Fibroblast of mammary gland (primary cell): ENCODE measurements at regions not wholly inside any gene's neighbourhood (a gene's known extent, or its start where the extent isn't known, plus 50 kb on each side); places are given as distances from the start of the nearest gene placed in this dataset.

Source experiments
- DNase-seq: peaks from one replicate; pipeline ENCODE4 v3.0.0-alpha.2; 2010; ENCODE audit warnings: low read depth
- H3K4me3 ChIP-seq: 2 replicates; pipeline ENCODE4 v1.5.1; 2011; ENCODE audit warnings: low read depth, mild to moderate bottlenecking, low read length, moderate library complexity; ENCODE audit not compliant: control insufficient read depth
- TF ChIP-seq, protein P1 (sequence below): conservative IDR thresholded peaks from 2 replicates; pipeline ENCODE4 v1.5.1; 2011; ENCODE audit warnings: low read depth, low read length, inconsistent platforms; ENCODE audit not compliant: control insufficient read depth, insufficient read depth

DNA sequence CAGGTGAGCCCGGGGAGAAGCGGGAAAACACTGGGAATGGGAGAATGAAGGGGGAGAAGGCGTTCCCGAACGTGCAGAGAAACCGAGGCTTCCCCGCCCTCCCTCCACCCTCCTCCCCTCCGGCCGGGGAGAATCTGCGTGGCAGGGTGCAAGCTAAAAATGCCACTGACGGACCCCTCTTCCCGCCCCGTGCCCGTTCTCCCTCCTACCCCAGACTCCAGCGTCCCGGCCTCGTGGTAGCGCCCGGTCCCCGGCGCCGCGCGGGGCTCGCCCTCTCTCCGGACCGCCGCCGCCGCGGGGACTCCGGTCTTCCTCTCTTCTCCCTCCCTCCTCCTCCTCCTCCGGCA, 81.6 kb upstream of the AK4 start:
- H3K4me3 ChIP-seq: peak overlapping the region; percentile 61
- peak; percentile 7 for DNase-seq
- TF ChIP-seq, protein P1, sequence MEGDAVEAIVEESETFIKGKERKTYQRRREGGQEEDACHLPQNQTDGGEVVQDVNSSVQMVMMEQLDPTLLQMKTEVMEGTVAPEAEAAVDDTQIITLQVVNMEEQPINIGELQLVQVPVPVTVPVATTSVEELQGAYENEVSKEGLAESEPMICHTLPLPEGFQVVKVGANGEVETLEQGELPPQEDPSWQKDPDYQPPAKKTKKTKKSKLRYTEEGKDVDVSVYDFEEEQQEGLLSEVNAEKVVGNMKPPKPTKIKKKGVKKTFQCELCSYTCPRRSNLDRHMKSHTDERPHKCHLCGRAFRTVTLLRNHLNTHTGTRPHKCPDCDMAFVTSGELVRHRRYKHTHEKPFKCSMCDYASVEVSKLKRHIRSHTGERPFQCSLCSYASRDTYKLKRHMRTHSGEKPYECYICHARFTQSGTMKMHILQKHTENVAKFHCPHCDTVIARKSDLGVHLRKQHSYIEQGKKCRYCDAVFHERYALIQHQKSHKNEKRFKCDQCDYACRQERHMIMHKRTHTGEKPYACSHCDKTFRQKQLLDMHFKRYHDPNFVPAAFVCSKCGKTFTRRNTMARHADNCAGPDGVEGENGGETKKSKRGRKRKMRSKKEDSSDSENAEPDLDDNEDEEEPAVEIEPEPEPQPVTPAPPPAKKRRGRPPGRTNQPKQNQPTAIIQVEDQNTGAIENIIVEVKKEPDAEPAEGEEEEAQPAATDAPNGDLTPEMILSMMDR: no peak

DNA sequence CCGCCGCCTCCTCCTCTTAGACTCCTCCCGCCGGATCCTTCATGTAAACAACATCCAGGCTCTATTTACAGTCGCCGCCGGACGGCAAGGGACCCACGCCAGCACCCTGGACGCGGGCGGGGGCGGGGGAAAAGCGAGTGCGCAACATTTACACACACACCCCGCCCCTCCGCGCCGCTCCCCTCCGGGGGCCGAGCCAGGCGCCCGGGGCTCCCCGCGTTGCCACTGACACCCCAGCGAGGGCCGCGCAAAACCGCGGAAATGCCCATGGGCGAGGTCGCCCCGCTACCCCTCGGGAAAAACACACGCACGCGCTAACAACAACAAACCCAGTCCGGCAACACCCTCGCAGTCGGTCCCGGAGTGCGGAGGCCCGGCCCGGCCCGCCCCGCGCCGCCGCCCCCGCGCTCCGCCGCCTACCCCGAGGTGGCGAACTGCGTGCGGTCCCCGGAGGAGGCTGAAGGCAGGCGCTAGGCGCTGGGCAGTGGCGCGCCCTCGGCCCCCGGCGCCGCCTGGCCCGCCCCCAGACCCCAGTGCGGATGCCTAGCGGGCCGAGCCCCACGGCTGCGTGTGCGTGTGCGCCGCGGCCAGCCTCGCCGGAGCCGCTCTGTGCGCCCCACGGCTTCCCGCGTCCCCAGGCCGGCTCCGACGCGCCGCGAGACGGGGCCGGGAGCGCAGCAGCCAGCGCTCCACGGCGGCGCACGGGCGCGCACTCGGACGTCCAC, 81.1 kb upstream of the AK4 start:
- H3K4me3 ChIP-seq: peak overlapping the region; percentile 61
- DNase-seq: peak; percentile 71
- TF ChIP-seq, protein P1: no peak

DNA sequence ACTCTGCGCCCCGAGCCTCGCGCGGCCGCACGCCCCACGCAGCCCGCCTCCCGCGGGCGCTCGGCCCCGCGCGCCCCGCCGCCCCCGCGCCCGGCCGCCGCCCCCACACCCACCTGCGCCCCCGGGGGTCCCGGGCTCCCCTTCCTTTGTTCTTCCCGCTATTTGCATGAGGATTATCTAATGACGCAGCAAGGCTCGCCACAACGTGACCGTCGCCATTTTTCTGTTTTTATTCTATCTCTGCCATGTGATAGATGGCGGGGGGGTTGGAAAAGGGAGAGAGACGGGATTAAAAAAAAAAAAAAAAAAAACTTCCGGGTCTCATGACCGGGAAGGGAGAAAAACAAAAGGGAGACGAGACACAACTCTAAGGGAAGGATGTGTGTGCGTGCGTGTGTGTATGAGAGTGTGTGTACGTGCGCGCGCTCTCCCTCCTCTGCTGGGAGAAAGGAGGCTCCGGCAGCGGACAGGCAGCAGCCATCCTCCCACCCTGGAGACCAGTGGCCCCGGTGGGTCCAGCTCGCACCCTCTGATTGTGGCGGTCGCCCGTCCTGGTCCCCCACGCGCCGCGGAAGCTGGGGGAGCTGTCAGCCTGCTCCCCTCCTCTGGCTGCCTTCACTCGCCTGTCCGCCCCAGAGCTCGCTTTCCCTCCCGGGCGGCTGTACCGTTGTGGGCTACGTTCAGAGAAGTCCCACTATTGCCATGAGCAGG, 80.4 kb upstream of the AK4 start:
- H3K4me3 ChIP-seq: peak overlapping the region; percentile 79
- TF ChIP-seq, protein P1: no peak
- DNase-seq: peak; percentile 74

- TF ChIP-seq, protein P1: no peak
- DNase-seq: peak; percentile 31
- H3K4me3 ChIP-seq: peak overlapping the region; percentile 79
Measured at GRCh38 chr1:65068202-65069010, 79.6 kb upstream of the AK4 start.

DNA sequence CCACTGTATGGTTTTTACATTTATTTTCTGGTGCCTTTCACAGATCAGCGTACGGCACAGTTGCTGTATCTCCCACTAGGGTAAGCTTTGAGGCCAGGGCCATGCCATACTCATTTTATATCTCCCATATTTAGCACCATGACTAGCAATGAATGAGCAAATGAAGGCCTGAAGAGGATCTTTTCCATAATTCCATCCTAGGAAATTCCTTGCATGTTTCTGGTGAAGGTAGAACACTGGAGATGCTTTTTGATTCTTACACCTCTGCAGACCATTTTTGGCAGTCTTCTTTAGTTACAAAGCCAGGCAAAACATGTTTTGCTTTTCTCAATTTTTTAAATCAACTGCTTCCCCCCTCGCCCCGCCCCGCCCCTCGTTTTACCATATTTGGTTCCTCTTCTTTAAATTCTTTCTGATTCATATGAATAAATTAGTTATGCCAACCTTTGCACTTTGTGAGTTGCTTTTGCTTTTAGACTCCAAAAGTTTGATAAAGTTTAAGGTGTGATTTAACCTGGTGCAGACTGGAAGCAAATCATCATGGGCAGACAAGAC, 78.9 kb upstream of the AK4 start:
- TF ChIP-seq, protein P1: no peak
- no peak for DNase-seq
- peak overlapping the region; percentile 79 for H3K4me3 ChIP-seq

DNA sequence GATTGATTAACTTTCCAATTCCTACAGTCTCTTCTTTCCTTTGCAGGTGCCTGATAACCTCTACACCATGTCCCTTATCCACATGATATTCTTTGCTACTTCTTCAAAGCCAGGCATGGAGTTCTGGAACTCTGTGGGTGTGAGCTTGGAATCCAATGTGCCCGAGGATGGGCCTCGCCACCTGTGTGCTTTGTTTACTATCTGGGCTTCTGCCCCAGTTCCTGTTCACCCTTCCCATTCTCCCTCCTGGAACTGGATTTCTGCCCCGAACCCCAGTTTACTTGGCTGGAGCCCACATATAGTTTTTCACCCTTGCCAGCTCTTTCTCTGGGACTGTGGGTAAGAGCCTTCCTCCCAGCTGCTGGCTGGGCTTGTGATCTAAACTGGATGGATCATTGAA, 75.2 kb upstream of the AK4 start:
- DNase-seq: no peak
- TF ChIP-seq, protein P1: no peak
- no peak overlapping the region for H3K4me3 ChIP-seq
